B cell (primary cell): ENCODE measurements at regions not wholly inside any gene's neighbourhood (a gene's known extent, or its start where the extent isn't known, plus 50 kb on each side); places are given as distances from the start of the nearest gene placed in this dataset.

Experiments
- EZH2 ChIP-seq: IDR thresholded peaks from 2 replicates; pipeline ENCODE4 v1.6.1; 2012; ENCODE audit warnings: borderline replicate concordance, low read depth, mild to moderate bottlenecking, moderate library complexity, low read length; ENCODE audit not compliant: insufficient read depth, poor library complexity, severe bottlenecking
- TF ChIP-seq, protein P1 (sequence below): fragments of 200-600 bp; IDR thresholded peaks from one replicate; pipeline ENCODE4 v1.8.0; 2022; ENCODE audit warnings: antibody characterized with exemption, mild to moderate bottlenecking

DNA sequence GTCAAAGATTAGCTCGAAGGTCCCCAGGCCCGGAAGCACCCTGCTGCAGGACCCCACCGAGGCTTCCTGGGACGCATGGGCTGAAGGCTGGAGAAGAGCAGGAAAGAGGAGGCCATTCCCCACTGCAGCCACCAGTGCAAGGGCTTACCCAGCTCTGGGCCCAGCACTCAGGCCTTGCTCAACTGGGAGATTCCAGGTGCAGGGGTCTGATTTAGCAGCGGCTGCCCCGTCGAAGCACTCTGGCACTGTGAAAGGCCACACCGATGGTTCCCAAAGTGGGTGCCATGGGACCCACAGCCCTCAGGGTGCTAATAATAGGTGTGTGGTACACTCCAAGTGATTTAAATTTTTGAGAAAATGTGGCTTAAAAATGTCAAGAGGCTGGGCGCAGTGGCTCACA lies 130.9 kb downstream of the OAT start:
- no peak for TF ChIP-seq EZH2
- TF ChIP-seq, protein P1, sequence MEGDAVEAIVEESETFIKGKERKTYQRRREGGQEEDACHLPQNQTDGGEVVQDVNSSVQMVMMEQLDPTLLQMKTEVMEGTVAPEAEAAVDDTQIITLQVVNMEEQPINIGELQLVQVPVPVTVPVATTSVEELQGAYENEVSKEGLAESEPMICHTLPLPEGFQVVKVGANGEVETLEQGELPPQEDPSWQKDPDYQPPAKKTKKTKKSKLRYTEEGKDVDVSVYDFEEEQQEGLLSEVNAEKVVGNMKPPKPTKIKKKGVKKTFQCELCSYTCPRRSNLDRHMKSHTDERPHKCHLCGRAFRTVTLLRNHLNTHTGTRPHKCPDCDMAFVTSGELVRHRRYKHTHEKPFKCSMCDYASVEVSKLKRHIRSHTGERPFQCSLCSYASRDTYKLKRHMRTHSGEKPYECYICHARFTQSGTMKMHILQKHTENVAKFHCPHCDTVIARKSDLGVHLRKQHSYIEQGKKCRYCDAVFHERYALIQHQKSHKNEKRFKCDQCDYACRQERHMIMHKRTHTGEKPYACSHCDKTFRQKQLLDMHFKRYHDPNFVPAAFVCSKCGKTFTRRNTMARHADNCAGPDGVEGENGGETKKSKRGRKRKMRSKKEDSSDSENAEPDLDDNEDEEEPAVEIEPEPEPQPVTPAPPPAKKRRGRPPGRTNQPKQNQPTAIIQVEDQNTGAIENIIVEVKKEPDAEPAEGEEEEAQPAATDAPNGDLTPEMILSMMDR, result no peak
